Heart left ventricle (tissue), 16 donors: ENCODE measurements at regions not wholly inside any gene's neighbourhood (a gene's known extent, or its start where the extent isn't known, plus 50 kb on each side); places are given as distances from the start of the nearest gene placed in this dataset.

Experiments used
- ATAC-seq, 4 donors: fragments of 200-7000 bp; cut with Tn5 transposase; one replicate each; pipeline ENCODE4 v1.9.1; 2020 to 2022; ENCODE audit warnings: moderate library complexity in 4 of 4, mild to moderate bottlenecking in 3 of 4, moderate number of reproducible peaks in 1 of 4
- DNase-seq, 5 donors: peaks; one replicate each; pipeline ENCODE4 v3.0.0-alpha.2; 2020
- H3K27ac ChIP-seq, 12 donors: fragments of 200-600 bp; sonication (generic) in 4 of 12; one replicate each; pipeline versions ENCODE4 v1.5.0 to v1.8.0; 2016 to 2022; ENCODE audit warnings: mild to moderate bottlenecking in 2 of 12
- H3K27me3 ChIP-seq, 9 donors: fragments of 200-600 bp; sonication (generic) in 2 of 9; one replicate each; pipeline versions ENCODE4 v1.5.1 to v1.8.0; 2016 to 2022; ENCODE audit warnings: mild to moderate bottlenecking in 3 of 9
- H3K36me3 ChIP-seq, 9 donors: fragments of 200-600 bp; sonication (generic) in 2 of 9; one replicate each; pipeline versions ENCODE4 v1.5.0 to v1.8.0; 2018 to 2022; ENCODE audit warnings: mild to moderate bottlenecking in 2 of 9
- H3K4me1 ChIP-seq, 12 donors: fragments of 200-600 bp; sonication (generic) in 4 of 12; one replicate each; pipeline versions ENCODE4 v1.5.0 to v1.8.0; 2016 to 2022; ENCODE audit warnings: mild to moderate bottlenecking in 3 of 12
- H3K4me3 ChIP-seq, 12 donors: fragments of 200-600 bp; sonication (generic) in 4 of 12; one replicate each; pipeline versions ENCODE4 v1.5.0 to v1.8.0; 2017 to 2022; ENCODE audit warnings: mild to moderate bottlenecking in 9 of 12, moderate library complexity in 4 of 12
- H3K9me3 ChIP-seq, 12 donors: fragments of 200-600 bp; sonication (generic) in 4 of 12; one replicate each; pipeline versions ENCODE4 v1.5.0 to v1.8.0; 2016 to 2022; ENCODE audit warnings: mild to moderate bottlenecking in 1 of 12
- CTCF ChIP-seq, 12 donors: fragments of 200-600 bp; sonication (generic) in 4 of 12; IDR thresholded peaks; one replicate each; pipeline versions ENCODE4 v1.5.0 to v1.8.0; 2018 to 2022; ENCODE audit warnings: antibody characterized with exemption in 12 of 12, mild to moderate bottlenecking in 5 of 12
- POLR2A ChIP-seq, 2 donors: fragments of 450-650 bp; IDR thresholded peaks; one replicate each; pipeline ENCODE4 v1.6.1; 2017; ENCODE audit warnings: antibody characterized with exemption in 2 of 2, mild to moderate bottlenecking in 2 of 2, moderate library complexity in 2 of 2
- WGBS, 4 donors: extraction: QIAGEN DNeasy Blood & Tissue Kit in 2 of 4; methylation state at CpG; one replicate each; pipeline versions ENCODE4 v1.1.5 to v1.1.7; 2013 to 2018; 5-methylcytosine and 5-hydroxymethylcytosine counted together
- intact Hi-C, 10 donors: fragments of 100-400 bp; cut with DNase I; formaldehyde crosslinking; loops; one replicate each; pipeline versions ENCODE4 v1.11.1 to v1.14.2; 2022
- donor health status: ischemic (EF 13 %, LVEDD 7.1; RV severe dilation, severe dysfunction).
- donor health status: healthy with polysubstance abuse.
- donor health status: DM: no; HTN: yes; CAD: no.
- donor health status: DM: no; HTN: no; CAD: no.
- donor health status: ischemic (EF 25% LVEDD 6.9; RV normal size, moderate dysfunction).
- donor health status: ischemic (EF 25% LVEDD 5.7; RV mildly dilated, moderate dysfunction).
- donor health status: healthy.
- donor health status: DM: yes; HTN: yes; CAD: no.
- donor health status: ischemic (EF 35%, LVEDD 5.7; RV mildly dilated, moderate dysfunction).
- donor health status: nonischemic (EF 11% LVEDD 7.7; RV severe dilation, severe dysfunction).
- donor health status: DM: yes; HTN: yes; CAD: no.
- donor health status: PGD.
- donor health status: ischemic (EF 29% LVEDD 5.4; RV normal size, mild dysfunction).
- donor health status: nonischemic (EF 23%, LVEDD 6.1; RV moderate dilation, normal function).

GRCh38 chr12:68530299-68530698 lies 80.4 kb upstream of the RAP1B start:
- WGBS, 4 donors, result 96 to 99% (median 98%) methylated on average over 4 of the region's 4 CpGs
- intact Hi-C loops, result loop anchor here in 5 of 10 donors (5.0 to 10.0 kb wide), 4 partner anchors 75 to 165 kb away; no protein-coding TSS in a partner anchor
- H3K27ac ChIP-seq, result peak overlapping the region in 2 of 12 donors; percentile 21 to 38

DNA sequence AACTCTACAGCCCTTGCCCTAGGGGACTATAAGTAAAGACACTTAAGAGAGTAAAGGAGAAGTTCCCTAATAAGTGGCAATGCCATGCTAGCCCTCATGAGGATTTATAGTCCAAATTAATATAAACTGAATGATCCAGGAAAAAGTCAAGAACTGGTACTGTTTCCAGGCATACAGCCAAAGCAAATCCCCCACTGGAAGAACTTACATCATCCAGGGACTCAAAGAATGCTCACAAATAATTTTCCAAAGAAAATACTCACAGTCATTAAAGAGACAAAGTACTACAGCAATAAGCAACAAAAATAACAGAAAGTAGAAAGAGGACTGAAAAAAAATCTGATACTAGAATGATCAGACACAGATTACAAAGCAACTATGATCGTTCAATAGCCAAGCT lies 79.7 kb upstream of the RAP1B start:
- 40 to 58% (median 43%) methylated on average over 1 of the region's 1 CpG for WGBS, 4 donors
- DNase-seq, result peak in 3 of 5 donors; percentile 25 to 37 (median 31)
- Histone ChIP-seq H3K27ac (peak overlapping the region in 6 of 12 donors; percentile 28 to 52 (median 40)), H3K36me3 (no peaks in the 10 kb centered on the region), H3K4me1 (peaks cover 0 to 26% (median 0%) of the 10 kb centered on the region in 12 donors), H3K9me3 (no peaks in the 10 kb centered on the region), H3K27me3 (no peaks in the 10 kb centered on the region), H3K4me3 (no peak overlapping the region)
- intact Hi-C loops, result loop anchor here in 5 of 10 donors (5.0 to 10.0 kb wide), 4 partner anchors 74 to 166 kb away; no protein-coding TSS in a partner anchor
- TF ChIP-seq CTCF (IDR thresholded peaks at IDR 0.05), result no peak
- no peak for TF ChIP-seq POLR2A (IDR thresholded peaks at IDR 0.05)
- peak in 3 of 4 donors; percentile 55 to 61 (median 59) for ATAC-seq

More at GRCh38 chr12:68530299-68530698, 80.4 kb upstream of the RAP1B start:
- H3K36me3 ChIP-seq, result no peaks in the 10 kb centered on the region
- no peaks in the 10 kb centered on the region for H3K9me3 ChIP-seq
- no peak for TF ChIP-seq CTCF (IDR thresholded peaks at IDR 0.05)
- no peak for TF ChIP-seq POLR2A (IDR thresholded peaks at IDR 0.05)
- H3K4me1 ChIP-seq, result peaks cover 0 to 26% (median 0%) of the 10 kb centered on the region in 12 donors
- DNase-seq (no peak), ATAC-seq (no peak)
- no peak overlapping the region for H3K4me3 ChIP-seq
- no peaks in the 10 kb centered on the region for H3K27me3 ChIP-seq

DNA sequence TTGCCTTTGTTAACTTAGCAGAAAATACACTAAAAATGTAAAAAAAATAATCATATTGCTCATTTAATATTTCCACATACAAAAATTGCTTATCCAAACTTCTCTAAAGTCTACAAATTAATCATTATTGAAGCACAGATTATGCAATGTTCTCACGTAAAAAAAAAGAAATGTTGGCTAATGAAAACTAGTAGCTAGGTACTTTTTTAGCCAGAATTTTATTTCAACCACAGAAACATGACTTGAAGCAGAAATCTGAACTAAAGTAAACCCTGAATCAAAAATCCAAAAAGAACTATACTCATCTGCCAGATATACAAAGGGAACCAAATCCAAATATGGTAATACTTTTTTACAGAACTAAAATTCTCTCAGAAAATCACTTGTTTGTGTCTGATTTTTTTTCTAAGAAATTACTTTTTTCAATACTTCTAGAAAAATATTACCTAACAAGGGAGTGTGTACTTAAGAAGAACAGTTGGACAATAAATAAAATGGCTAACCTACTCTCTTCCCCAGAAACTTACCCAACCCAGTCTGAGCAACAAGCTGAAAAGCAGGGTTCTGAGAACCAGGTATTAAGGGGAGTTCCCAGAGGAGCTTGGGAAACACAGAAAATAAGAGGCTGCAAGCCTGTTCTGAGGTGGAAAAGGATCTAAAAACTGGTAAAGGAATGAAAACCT lies 78.4 kb upstream of the RAP1B start:
- DNase-seq, result no peak
- Histone ChIP-seq H3K36me3 (no peaks in the 10 kb centered on the region), H3K27me3 (no peaks in the 10 kb centered on the region), H3K4me1 (peaks cover 0 to 26% (median 0%) of the 10 kb centered on the region in 12 donors), H3K4me3 (no peak overlapping the region), H3K9me3 (no peaks in the 10 kb centered on the region), H3K27ac (peak overlapping the region in 6 of 12 donors; percentile 16 to 55 (median 36))
- no peak for TF ChIP-seq CTCF (IDR thresholded peaks at IDR 0.05)
- TF ChIP-seq POLR2A (IDR thresholded peaks at IDR 0.05), result no peak
- ATAC-seq, result no peak
- WGBS, 4 donors, result 68 to 72% (median 71%) methylated on average over 1 of the region's 1 CpG
- intact Hi-C loops, result loop anchor here in 5 of 10 donors (5.0 to 10.0 kb wide), 4 partner anchors 72 to 168 kb away; no protein-coding TSS in a partner anchor

- H3K27me3 ChIP-seq, result no peaks in the 10 kb centered on the region
- no peak overlapping the region for H3K4me3 ChIP-seq
- peak overlapping the region in 5 of 12 donors; percentile 28 to 55 (median 39) for H3K27ac ChIP-seq
- H3K4me1 ChIP-seq, result peaks cover 0 to 27% (median 0%) of the 10 kb centered on the region in 12 donors
- no peak for ATAC-seq
- DNase-seq, result no peak
- intact Hi-C loops, result loop anchor here in 5 of 10 donors (5.0 to 10.0 kb wide), 4 partner anchors 72 to 168 kb away; no protein-coding TSS in a partner anchor
- no peaks in the 10 kb centered on the region for H3K9me3 ChIP-seq
- TF ChIP-seq CTCF (IDR thresholded peaks at IDR 0.05) (no peak), POLR2A (IDR thresholded peaks at IDR 0.05) (no peak)
- H3K36me3 ChIP-seq, result no peaks in the 10 kb centered on the region
- WGBS, 4 donors, result 83 to 89% (median 85%) methylated on average over 2 of the region's 2 CpGs
These were observed 77.8 kb upstream of the RAP1B start for GRCh38 chr12:68532887-68533248.
